ENCODE measurements at regions not wholly inside any gene's neighbourhood (a gene's known extent, or its start where the extent isn't known, plus 50 kb on each side); places are given as distances from the start of the nearest gene placed in this dataset.

DNA sequence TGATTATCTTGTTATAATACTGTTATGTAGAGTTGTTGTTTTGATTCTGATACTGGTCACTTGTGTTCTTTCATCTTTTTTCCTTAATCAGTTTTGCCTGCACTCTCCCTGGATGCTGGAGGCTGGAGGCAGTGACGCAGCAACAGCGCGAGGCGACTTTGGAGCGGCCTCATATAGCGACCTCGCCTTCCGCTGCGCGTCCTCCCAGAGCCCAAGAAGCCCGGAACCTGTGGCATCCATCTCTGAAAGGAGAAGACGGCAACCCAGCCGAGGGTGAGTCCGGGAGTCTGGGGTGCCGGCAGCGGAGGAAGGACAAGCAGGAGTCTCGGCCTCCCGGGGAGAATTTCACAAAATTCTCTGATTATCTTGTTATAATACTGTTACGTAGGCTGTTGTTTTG, 161.2 kb downstream of the ZNF33B start:
- intact Hi-C loops (cut with micrococcal nuclease; ENCODE audit: unreplicated experiment) = no loop called here
- FAIRE-seq (no peak), DNase-seq (ENCODE audit: low spot score) (no peak), ATAC-seq (no peak)
- no peaks in the 10 kb centered on the region for H4K20me1 ChIP-seq (ENCODE audit: insufficient read depth, low read length)
- H3K9ac ChIP-seq (ENCODE audit: insufficient read depth, low read depth, low read length) = no peak overlapping the region
- H3K27ac ChIP-seq (ENCODE audit: extremely low read length, insufficient read depth, low read length) = no peak overlapping the region
- TF ChIP-seq ZNF235 (CRISPR knock-in tag; IDR thresholded peaks at IDR 0.05; ENCODE audit: borderline replicate concordance) (no peak), KLF6 (CRISPR knock-in tag; IDR thresholded peaks at IDR 0.05) (no peak), SRF (IDR thresholded peaks at IDR 0.05; ENCODE audit: low read depth, low read length) (no peak), ZNF780A (CRISPR knock-in tag; IDR thresholded peaks at IDR 0.05) (no peak), ELF4 (CRISPR knock-in tag; IDR thresholded peaks at IDR 0.05; ENCODE audit: borderline replicate concordance) (no peak), ARNT2 (CRISPR knock-in tag; IDR thresholded peaks at IDR 0.05; ENCODE audit: low read depth) (no peak)
- peaks cover 0 to 9% of the 10 kb centered on the region in 2 experiments; a peak in 4 of 5 replicates for H3K27me3 ChIP-seq (ENCODE audit: control insufficient read depth in 1 of 2, insufficient read depth in 2 of 2, low read length in 2 of 2)
- WGBS (ENCODE audit: low lambda C conversion rate) = 71% methylated on average over 19 of the region's 19 CpGs
- no peak overlapping the region for H3K4me2 ChIP-seq (ENCODE audit: low read depth, low read length)
- POLR2A ChIA-PET = no interaction called here
- H3K4me1 ChIP-seq (ENCODE audit: insufficient read depth, low read length) = no peaks in the 10 kb centered on the region
- H3K79me2 ChIP-seq (ENCODE audit: insufficient read depth, low read length) = no peaks in the 10 kb centered on the region
- H3K36me3 ChIP-seq (replicated peaks in 1 of 2; ENCODE audit: control insufficient read depth in 1 of 2, insufficient read depth in 2 of 2, low read length in 2 of 2) = no peaks in the 10 kb centered on the region
- no peaks in the 10 kb centered on the region for H3K9me3 ChIP-seq (ENCODE audit: low read length)
- H3K4me3 ChIP-seq (replicated peaks in 1 of 3; ENCODE audit: insufficient read depth in 1 of 3, low read depth in 2 of 3, low read length in 3 of 3) = no peak overlapping the region
- no peak overlapping the region for H2AFZ ChIP-seq (ENCODE audit: low read length)
- CTCF ChIA-PET (ENCODE audit: low intra/inter-chr PET ratio, low total read pairs) = no interaction called here
- BruUV-seq (replicated peaks) = no TSS peak
- in situ Hi-C loops (cut with HindIII; ENCODE audit: extremely low pct_ligation_motif_present, low pct_unique_long_range_greater_than_20kb) = no loop called here

DNA sequence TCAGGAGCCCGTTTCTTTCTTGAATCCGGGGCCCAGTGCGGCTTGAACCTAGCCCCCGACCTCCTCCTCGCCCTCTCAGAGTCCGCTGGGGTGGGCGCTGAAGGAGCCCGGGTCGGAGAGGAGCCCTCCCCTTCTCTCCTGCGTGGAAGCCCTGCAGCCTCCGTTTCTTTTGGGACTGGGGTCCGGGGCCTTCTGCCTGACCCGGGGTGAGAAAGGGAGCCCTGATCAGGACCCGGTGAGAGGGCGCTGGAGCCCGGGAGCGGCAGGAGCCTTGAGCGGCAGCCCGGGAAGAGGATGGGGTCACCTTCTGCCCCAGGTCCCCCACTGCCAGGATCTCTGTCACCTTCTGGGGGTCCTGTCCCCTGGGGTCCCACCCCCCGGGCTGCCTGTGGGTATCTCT, 162.3 kb downstream of the ZNF33B start:
- CTCF ChIA-PET (ENCODE audit: low intra/inter-chr PET ratio, low total read pairs) = no interaction called here
- H3K79me2 ChIP-seq (ENCODE audit: insufficient read depth, low read length) = no peaks in the 10 kb centered on the region
- no TSS peak for BruUV-seq (replicated peaks)
- FAIRE-seq = no peak
- POLR2A ChIA-PET = no interaction called here
- peak overlapping the region; percentile 58 for H3K4me2 ChIP-seq (ENCODE audit: low read depth, low read length)
- H3K36me3 ChIP-seq (replicated peaks in 1 of 2; ENCODE audit: control insufficient read depth in 1 of 2, insufficient read depth in 2 of 2, low read length in 2 of 2) = no peaks in the 10 kb centered on the region
- TF ChIP-seq ZNF792 (CRISPR knock-in tag; IDR thresholded peaks at IDR 0.05) (no peak), ZNF703 (CRISPR knock-in tag; IDR thresholded peaks at IDR 0.05; ENCODE audit: borderline replicate concordance) (no peak), AHR (CRISPR knock-in tag; IDR thresholded peaks at IDR 0.05) (no peak), RXRA (CRISPR knock-in tag; IDR thresholded peaks at IDR 0.05) (no peak), ZNF713 (CRISPR knock-in tag; IDR thresholded peaks at IDR 0.05) (no peak), MED8 (CRISPR knock-in tag; IDR thresholded peaks at IDR 0.05; ENCODE audit: insufficient replicate concordance) (no peak), ZSCAN25 (CRISPR knock-in tag; IDR thresholded peaks at IDR 0.05) (no peak), MAFF (IDR thresholded peaks at IDR 0.05; ENCODE audit: low read depth, low read length) (no peak), ZNF616 (CRISPR knock-in tag; IDR thresholded peaks at IDR 0.05; ENCODE audit: low read depth) (no peak)
- TF ChIP-seq, protein P1, sequence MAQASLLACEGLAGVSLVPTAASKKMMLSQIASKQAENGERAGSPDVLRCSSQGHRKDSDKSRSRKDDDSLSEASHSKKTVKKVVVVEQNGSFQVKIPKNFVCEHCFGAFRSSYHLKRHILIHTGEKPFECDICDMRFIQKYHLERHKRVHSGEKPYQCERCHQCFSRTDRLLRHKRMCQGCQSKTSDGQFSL (CRISPR knock-in tag; IDR thresholded peaks at IDR 0.05) = no peak
- no peaks in the 10 kb centered on the region for H3K4me1 ChIP-seq (ENCODE audit: insufficient read depth, low read length)
- H3K9ac ChIP-seq (ENCODE audit: insufficient read depth, low read depth, low read length) = no peak overlapping the region
- no peak overlapping the region for H2AFZ ChIP-seq (ENCODE audit: low read length)
- intact Hi-C loops (cut with micrococcal nuclease; ENCODE audit: unreplicated experiment) (no loop called here), in situ Hi-C loops (cut with HindIII; ENCODE audit: extremely low pct_ligation_motif_present, low pct_unique_long_range_greater_than_20kb) (no loop called here)
- peak; percentile 46 for ATAC-seq
- DNase-seq (ENCODE audit: low spot score) = no peak
- H3K4me3 ChIP-seq (replicated peaks in 1 of 3; ENCODE audit: insufficient read depth in 1 of 3, low read depth in 2 of 3, low read length in 3 of 3) = peak overlapping the region in 2 of 3 experiments; percentile 22 to 61; a peak in 2 of 6 replicates
- no peaks in the 10 kb centered on the region for H3K9me3 ChIP-seq (ENCODE audit: low read length)
- H4K20me1 ChIP-seq (ENCODE audit: insufficient read depth, low read length) = no peaks in the 10 kb centered on the region
- H3K27me3 ChIP-seq (ENCODE audit: control insufficient read depth in 1 of 2, insufficient read depth in 2 of 2, low read length in 2 of 2) = peaks cover 0 to 9% of the 10 kb centered on the region in 2 experiments; a peak in 4 of 5 replicates
- 0% methylated on average over 1 of the region's 20 CpGs for WGBS (ENCODE audit: low lambda C conversion rate)
- no peak overlapping the region for H3K27ac ChIP-seq (ENCODE audit: extremely low read length, insufficient read depth, low read length)
